GM12878 (cell line): ENCODE measurements at regions not wholly inside any gene's neighbourhood (a gene's known extent, or its start where the extent isn't known, plus 50 kb on each side); places are given as distances from the start of the nearest gene placed in this dataset.

Experiments used
- ATAC-seq: fragments of 200-7000 bp; cut with Tn5 transposase; 3 replicates; pipeline ENCODE4 v1.9.1; 2020; ENCODE audit warnings: mild to moderate bottlenecking, moderate library complexity
- BruUV-seq: library from RNA; stranded (reverse); fragments of 400-500 nt; replicated peaks from 2 replicates; lab custom pipeline; 2021; lab: Mats Ljungman, UMichigan
- CTCF ChIA-PET: fragments of 300-600 bp; sonication (Branson Sonifier 250); formaldehyde crosslinking; extraction: SDS; loops from one replicate; lab custom pipeline; 2021; ENCODE audit warnings: inconsistent platforms; lab: Yijun Ruan, JAX
- POLR2A ChIA-PET: fragments of 350-600 bp; formaldehyde crosslinking; extraction: SDS; loops from one replicate; lab custom pipeline; 2021; ENCODE audit warnings: inconsistent platforms; lab: Charles Lee
- RAD21 ChIA-PET: fragments of 300-600 bp; sonication (Branson Sonifier 250); formaldehyde crosslinking; loops from one replicate; lab custom pipeline; 2023; ENCODE audit warnings: antibody characterized with exemption; ENCODE audit not compliant: unreplicated experiment; lab: Charles Lee
- SMC1A ChIA-PET: fragments of 300-600 bp; sonication (Branson Sonifier 250); formaldehyde crosslinking; loops from one replicate; lab custom pipeline; 2023; ENCODE audit not compliant: unreplicated experiment, uncharacterized antibody; lab: Charles Lee
- DNase-seq: peaks from one replicate; pipeline ENCODE4 v3.0.0-alpha.2; 2011; ENCODE audit warnings: low read depth, low spot score
- FAIRE-seq: peaks from 3 replicates; lab custom pipeline; 2011; peaks lifted over from hg19 to GRCh38; lab: Jason Lieb, UNC
- H2AFZ ChIP-seq: 2 replicates; pipeline ENCODE4 v1.6.0; 2011; ENCODE audit warnings: low read depth, low read length, control low read depth; ENCODE audit not compliant: control insufficient read depth
- H3K27ac ChIP-seq: 2 replicates; pipeline ENCODE4 v1.5.1; 2011; ENCODE audit warnings: control low read depth; ENCODE audit not compliant: control insufficient read depth, insufficient read depth
- H3K27me3 ChIP-seq, 2 experiments: replicated peaks in 1 of 2; 2 replicates each; pipeline versions ENCODE4 v1.6.0 to v1.6.1; 2011; ENCODE audit warnings: low read length in 1 of 2; ENCODE audit not compliant: control insufficient read depth in 2 of 2, insufficient read depth in 2 of 2
- H3K36me3 ChIP-seq, 2 experiments: 2 replicates each; pipeline ENCODE4 v1.5.1; 2011; ENCODE audit warnings: low read length in 1 of 2; ENCODE audit not compliant: control insufficient read depth in 2 of 2, insufficient read depth in 2 of 2
- H3K4me1 ChIP-seq: 2 replicates; pipeline ENCODE4 v1.6.1; 2011; ENCODE audit warnings: mild to moderate bottlenecking, low read length, moderate library complexity, mixed read lengths; ENCODE audit not compliant: control insufficient read depth, insufficient read depth
- H3K4me2 ChIP-seq: 2 replicates; pipeline ENCODE4 v1.6.0; 2011; ENCODE audit warnings: control low read depth; ENCODE audit not compliant: control insufficient read depth, insufficient read depth
- H3K4me3 ChIP-seq: fragments of 200-600 bp; sonication (generic); 2 replicates; pipeline ENCODE4 v1.5.1; 2016
- H3K79me2 ChIP-seq: 2 replicates; pipeline ENCODE4 v1.6.0; 2011; ENCODE audit warnings: low read length; ENCODE audit not compliant: control insufficient read depth, insufficient read depth
- H3K9ac ChIP-seq: 2 replicates; pipeline ENCODE4 v1.8.0; 2011; ENCODE audit warnings: low read length, control low read depth, mixed read lengths; ENCODE audit not compliant: control insufficient read depth, insufficient read depth
- H3K9me3 ChIP-seq: replicated peaks from 3 replicates; pipeline ENCODE4 v1.5.1; 2011; ENCODE audit warnings: mild to moderate bottlenecking, low read length; ENCODE audit not compliant: control insufficient read depth, insufficient read depth
- H4K20me1 ChIP-seq: 2 replicates; pipeline ENCODE4 v1.6.0; 2011; ENCODE audit not compliant: control insufficient read depth, insufficient read depth
- ASH2L ChIP-seq: fragments of 300-600, 200-600 bp; sonication (generic); IDR thresholded peaks from 2 replicates; pipeline ENCODE4 v1.6.1; 2017; ENCODE audit warnings: low read depth, mild to moderate bottlenecking, borderline replicate concordance
- CBFB ChIP-seq: IDR thresholded peaks from 2 replicates; pipeline ENCODE4 v1.6.1; 2016; ENCODE audit warnings: antibody characterized with exemption, low read depth
- E4F1 ChIP-seq: fragments of 450-650 bp; IDR thresholded peaks from 2 replicates; pipeline ENCODE4 v1.6.1; 2018; ENCODE audit warnings: borderline replicate concordance, mild to moderate bottlenecking; ENCODE audit not compliant: partially characterized antibody
- EGR1 ChIP-seq, 2 experiments: IDR thresholded peaks; 1 replicate in 1 of 2; 2 replicates in 1 of 2; pipeline ENCODE4 v1.6.1; 2011 to 2012; ENCODE audit warnings: low read depth in 2 of 2, low read length in 2 of 2, borderline replicate concordance in 1 of 2, mild to moderate bottlenecking in 1 of 2, moderate library complexity in 1 of 2
- IRF3 ChIP-seq: fragments of 450-650 bp; IDR thresholded peaks from 2 replicates; pipeline ENCODE4 v1.6.1; 2014; ENCODE audit warnings: mild to moderate bottlenecking
- POLR2A ChIP-seq: IDR thresholded peaks from 2 replicates; pipeline ENCODE4 v1.6.1; 2011; ENCODE audit warnings: low read depth, mild to moderate bottlenecking, low read length
- POLR2AphosphoS5 ChIP-seq: IDR thresholded peaks from 2 replicates; pipeline ENCODE4 v1.6.1; 2011; ENCODE audit warnings: mild to moderate bottlenecking, low read length, inconsistent platforms
- SMAD1 ChIP-seq: fragments of 450-650 bp; IDR thresholded peaks from 2 replicates; pipeline ENCODE4 v1.6.1; 2018; ENCODE audit warnings: mild to moderate bottlenecking, low read depth; ENCODE audit not compliant: partially characterized antibody
- STAT3 ChIP-seq: IDR thresholded peaks from 2 replicates; pipeline ENCODE4 v1.6.1; 2011; ENCODE audit warnings: low read depth, low read length, improper control_type of control experiment
- ZNF217 ChIP-seq: fragments of 450-650 bp; IDR thresholded peaks from 2 replicates; pipeline ENCODE4 v1.6.1; 2017; ENCODE audit warnings: antibody characterized with exemption, mild to moderate bottlenecking
- ZNF384 ChIP-seq: IDR thresholded peaks from 2 replicates; pipeline ENCODE4 v1.6.1; 2012; ENCODE audit warnings: low read depth, mild to moderate bottlenecking, low read length, improper control_type of control experiment, borderline replicate concordance
- WGBS: methylation state at CpG from one replicate; pipeline ENCODE4 v1.1.6; 2016; ENCODE audit warnings: low lambda C conversion rate; ENCODE audit not compliant: insufficient replicate concordance, insufficient coverage; ENCODE audit errors: missing lambda C conversion rate; 5-methylcytosine and 5-hydroxymethylcytosine counted together
- in situ Hi-C: fragments of 300-500 bp; cut with MboI; formaldehyde crosslinking; loops from 9 replicates; pipeline ENCODE4 v1.14.3; 2018; ENCODE audit warnings: mixed read lengths
- intact Hi-C: fragments of 100-400 bp; cut with micrococcal nuclease; formaldehyde crosslinking; loops from one replicate; pipeline ENCODE4 v1.14.2; 2022; ENCODE audit not compliant: unreplicated experiment
- TF ChIP-seq, protein P1 (sequence below): fragments of 450-650 bp; IDR thresholded peaks from 2 replicates; pipeline ENCODE4 v1.6.1; 2016; ENCODE audit warnings: mild to moderate bottlenecking, moderate library complexity, borderline replicate concordance

GRCh38 chr3:72442759-72443158 is 405.5 kb downstream of the SHQ1 start:
- RAD21 ChIA-PET: interaction anchor here (0.8 to 1.2 kb wide), 2 partner anchors 279 to 342 kb away, joined by 3 to 4 read pairs; no protein-coding TSS in a partner anchor
- H3K9me3 ChIP-seq: no peaks in the 10 kb centered on the region
- peak overlapping the region; percentile 17; the same call in 1 of the 2 replicates for H3K4me3 ChIP-seq
- TF ChIP-seq SMAD1: no peak
- no peak for TF ChIP-seq EGR1 (IDR thresholded peaks at IDR 0.05; ENCODE audit: borderline replicate concordance in 1 of 2, low read depth in 2 of 2, low read length in 2 of 2)
- TF ChIP-seq STAT3: no peak
- TF ChIP-seq POLR2A: no peak
- TF ChIP-seq POLR2AphosphoS5: no peak
- TF ChIP-seq CBFB: no peak
- TF ChIP-seq E4F1: no peak
- TF ChIP-seq ASH2L: no peak
- TF ChIP-seq IRF3: no peak
- TF ChIP-seq, protein P1, sequence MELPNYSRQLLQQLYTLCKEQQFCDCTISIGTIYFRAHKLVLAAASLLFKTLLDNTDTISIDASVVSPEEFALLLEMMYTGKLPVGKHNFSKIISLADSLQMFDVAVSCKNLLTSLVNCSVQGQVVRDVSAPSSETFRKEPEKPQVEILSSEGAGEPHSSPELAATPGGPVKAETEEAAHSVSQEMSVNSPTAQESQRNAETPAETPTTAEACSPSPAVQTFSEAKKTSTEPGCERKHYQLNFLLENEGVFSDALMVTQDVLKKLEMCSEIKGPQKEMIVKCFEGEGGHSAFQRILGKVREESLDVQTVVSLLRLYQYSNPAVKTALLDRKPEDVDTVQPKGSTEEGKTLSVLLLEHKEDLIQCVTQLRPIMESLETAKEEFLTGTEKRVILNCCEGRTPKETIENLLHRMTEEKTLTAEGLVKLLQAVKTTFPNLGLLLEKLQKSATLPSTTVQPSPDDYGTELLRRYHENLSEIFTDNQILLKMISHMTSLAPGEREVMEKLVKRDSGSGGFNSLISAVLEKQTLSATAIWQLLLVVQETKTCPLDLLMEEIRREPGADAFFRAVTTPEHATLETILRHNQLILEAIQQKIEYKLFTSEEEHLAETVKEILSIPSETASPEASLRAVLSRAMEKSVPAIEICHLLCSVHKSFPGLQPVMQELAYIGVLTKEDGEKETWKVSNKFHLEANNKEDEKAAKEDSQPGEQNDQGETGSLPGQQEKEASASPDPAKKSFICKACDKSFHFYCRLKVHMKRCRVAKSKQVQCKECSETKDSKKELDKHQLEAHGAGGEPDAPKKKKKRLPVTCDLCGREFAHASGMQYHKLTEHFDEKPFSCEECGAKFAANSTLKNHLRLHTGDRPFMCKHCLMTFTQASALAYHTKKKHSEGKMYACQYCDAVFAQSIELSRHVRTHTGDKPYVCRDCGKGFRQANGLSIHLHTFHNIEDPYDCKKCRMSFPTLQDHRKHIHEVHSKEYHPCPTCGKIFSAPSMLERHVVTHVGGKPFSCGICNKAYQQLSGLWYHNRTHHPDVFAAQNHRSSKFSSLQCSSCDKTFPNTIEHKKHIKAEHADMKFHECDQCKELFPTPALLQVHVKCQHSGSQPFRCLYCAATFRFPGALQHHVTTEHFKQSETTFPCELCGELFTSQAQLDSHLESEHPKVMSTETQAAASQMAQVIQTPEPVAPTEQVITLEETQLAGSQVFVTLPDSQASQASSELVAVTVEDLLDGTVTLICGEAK: no peak
- TF ChIP-seq ZNF217: no peak
- TF ChIP-seq ZNF384: no peak
- FAIRE-seq (no peak), DNase-seq (no peak), ATAC-seq (no peak)
- no peak overlapping the region for H3K27ac ChIP-seq
- CTCF ChIA-PET: interaction anchor here (0.9 kb wide), 1 partner anchor 487 kb away, joined by 3 read pairs; no protein-coding TSS in a partner anchor
- H2AFZ ChIP-seq: no peak overlapping the region
- H3K36me3 ChIP-seq: peaks cover 0 to 6% of the 10 kb centered on the region in 2 experiments; a peak in 3 of 4 replicates
- peak overlapping the region; percentile 28 for H3K4me2 ChIP-seq
- H3K27me3 ChIP-seq: no peaks in the 10 kb centered on the region
- intact Hi-C loops: loop anchor here (5.0 to 10.0 kb wide), 5 partner anchors 140 to 568 kb away; no protein-coding TSS in a partner anchor
- BruUV-seq: no TSS peak
- H3K9ac ChIP-seq: no peak overlapping the region
- WGBS: 89% methylated on average over 4 of the region's 4 CpGs
- peaks cover 32% of the 10 kb centered on the region for H3K4me1 ChIP-seq
- in situ Hi-C loops: no loop called here
- POLR2A ChIA-PET: interaction anchor here (0.6 to 1.0 kb wide), 2 partner anchors 17 to 364 kb away, joined by 3 read pairs; no protein-coding TSS in a partner anchor
- SMC1A ChIA-PET: interaction anchor here (0.6 to 4.3 kb wide), 9 partner anchors 13 to 278 kb away, joined by 3 to 41 read pairs (median 6); no protein-coding TSS in a partner anchor
- H3K79me2 ChIP-seq: peaks cover 82% of the 10 kb centered on the region
- H4K20me1 ChIP-seq: peaks cover 10% of the 10 kb centered on the region
